ENCODE measurements at regions not wholly inside any gene's neighbourhood (a gene's known extent, or its start where the extent isn't known, plus 50 kb on each side); places are given as distances from the start of the nearest gene placed in this dataset.

GRCh38 chr4:154998284-154998683, 210.2 kb upstream of the NPY2R start:
- Histone ChIP-seq H3K9me3 (no peaks in the 10 kb centered on the region), H3K27me3 (no peaks in the 10 kb centered on the region), H3K4me3 (no peak overlapping the region), H3K4me1 (no peaks in the 10 kb centered on the region), H3K27ac (no peak overlapping the region), H3K36me3 (no peaks in the 10 kb centered on the region)
- WGBS, 2 donors, result 91 to 93% methylated on average over 3 of the region's 3 CpGs
- no peak for DNase-seq
- TF ChIP-seq POLR2AphosphoS5 (IDR thresholded peaks at IDR 0.05) (no peak), POLR2A (IDR thresholded peaks at IDR 0.05) (no peak), CTCF (IDR thresholded peaks at IDR 0.05) (no peak), EP300 (IDR thresholded peaks at IDR 0.05) (no peak)
- intact Hi-C loops (cut with DNase I), result no loop called here

- H3K4me1 ChIP-seq, result no peaks in the 10 kb centered on the region
- TF ChIP-seq POLR2A (IDR thresholded peaks at IDR 0.05), result no peak
- no peak for TF ChIP-seq EP300 (IDR thresholded peaks at IDR 0.05)
- no peak for TF ChIP-seq CTCF (IDR thresholded peaks at IDR 0.05)
- TF ChIP-seq POLR2AphosphoS5 (IDR thresholded peaks at IDR 0.05), result no peak
- H3K27me3 ChIP-seq, result no peaks in the 10 kb centered on the region
- 40 to 86% methylated on average over 1 of the region's 1 CpG for WGBS, 2 donors
- no peak overlapping the region for H3K27ac ChIP-seq
- H3K36me3 ChIP-seq, result no peaks in the 10 kb centered on the region
- no peak overlapping the region for H3K4me3 ChIP-seq
- intact Hi-C loops (cut with DNase I), result no loop called here
- DNase-seq, result no peak
- H3K9me3 ChIP-seq, result no peaks in the 10 kb centered on the region
Measured at GRCh38 chr4:154998773-154999172, 209.7 kb upstream of the NPY2R start.

- no peaks in the 10 kb centered on the region for H3K4me1 ChIP-seq
- no peak for DNase-seq
- H3K27ac ChIP-seq, result no peak overlapping the region
- H3K9me3 ChIP-seq, result no peaks in the 10 kb centered on the region
- H3K4me3 ChIP-seq, result no peak overlapping the region
- 87 to 89% methylated on average over 3 of the region's 3 CpGs for WGBS, 2 donors
- intact Hi-C loops (cut with DNase I), result no loop called here
- H3K27me3 ChIP-seq, result no peaks in the 10 kb centered on the region
- no peak for TF ChIP-seq POLR2AphosphoS5 (IDR thresholded peaks at IDR 0.05)
- no peak for TF ChIP-seq EP300 (IDR thresholded peaks at IDR 0.05)
- TF ChIP-seq CTCF (IDR thresholded peaks at IDR 0.05), result no peak
- TF ChIP-seq POLR2A (IDR thresholded peaks at IDR 0.05), result no peak
- H3K36me3 ChIP-seq, result no peaks in the 10 kb centered on the region
Measured at GRCh38 chr4:154999950-155000578, 208.4 kb upstream of the NPY2R start.

GRCh38 chr4:155001251-155001650, 207.2 kb upstream of the NPY2R start:
- Histone ChIP-seq H3K4me1 (no peaks in the 10 kb centered on the region), H3K9me3 (no peaks in the 10 kb centered on the region), H3K4me3 (no peak overlapping the region), H3K27me3 (no peaks in the 10 kb centered on the region), H3K36me3 (no peaks in the 10 kb centered on the region), H3K27ac (no peak overlapping the region)
- no peak for TF ChIP-seq POLR2AphosphoS5 (IDR thresholded peaks at IDR 0.05)
- no peak for TF ChIP-seq CTCF (IDR thresholded peaks at IDR 0.05)
- no peak for TF ChIP-seq POLR2A (IDR thresholded peaks at IDR 0.05)
- no peak for TF ChIP-seq EP300 (IDR thresholded peaks at IDR 0.05)
- 86 to 91% methylated on average over 2 of the region's 2 CpGs for WGBS, 2 donors
- no peak for DNase-seq
- intact Hi-C loops (cut with DNase I), result no loop called here
